ENCODE measurements at regions not wholly inside any gene's neighbourhood (a gene's known extent, or its start where the extent isn't known, plus 50 kb on each side); places are given as distances from the start of the nearest gene placed in this dataset.
"Not testable (repeated sequence)": the region's sequence is repeated elsewhere in the genome, so short reads cannot be mapped to it uniquely, and the experiment has no call there.

DNA sequence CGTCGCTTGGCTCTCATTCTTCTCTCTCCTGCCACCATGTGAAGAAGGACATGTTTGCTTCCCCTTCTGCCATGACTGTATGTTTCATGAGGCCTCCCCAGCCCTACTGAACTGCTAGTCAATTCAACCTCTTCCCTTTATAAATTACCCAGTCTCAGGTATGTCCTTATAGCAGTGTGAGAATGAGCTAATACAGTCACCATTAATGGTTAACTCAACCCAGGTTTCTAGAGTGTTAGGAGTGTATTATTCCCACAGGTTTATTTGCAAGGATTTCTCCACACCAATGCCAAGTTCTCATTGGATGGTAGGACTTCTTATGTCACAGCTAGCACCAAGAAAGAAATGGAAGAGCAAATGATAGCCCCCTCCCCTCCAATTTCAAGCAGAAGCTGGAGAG is 71.9 kb downstream of the DYNAP start:
- DNase-seq (ENCODE audit: low read depth): no peak

DNA sequence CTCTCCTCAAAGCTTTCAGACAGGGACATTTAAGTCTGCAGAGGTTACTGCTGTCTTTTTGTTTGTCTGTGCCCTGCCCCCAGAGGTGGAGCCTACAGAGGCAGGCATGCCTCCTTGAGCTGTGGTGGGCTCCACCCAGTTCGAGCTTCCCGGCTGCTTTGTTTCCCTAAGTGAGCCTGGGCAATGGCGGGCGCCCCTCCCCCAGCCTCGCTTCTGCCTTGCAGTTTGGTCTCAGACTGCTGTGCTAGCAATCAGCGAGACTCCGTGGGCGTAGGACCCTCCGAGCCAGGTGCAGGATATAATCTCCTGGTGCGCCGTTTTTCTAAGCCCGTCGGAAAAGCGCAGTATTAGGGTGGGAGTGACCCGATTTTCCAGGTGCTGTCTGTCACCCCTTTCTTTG is 78.7 kb downstream of the DYNAP start:
- DNase-seq (ENCODE audit: low read depth): not testable (repeated sequence)

DNA sequence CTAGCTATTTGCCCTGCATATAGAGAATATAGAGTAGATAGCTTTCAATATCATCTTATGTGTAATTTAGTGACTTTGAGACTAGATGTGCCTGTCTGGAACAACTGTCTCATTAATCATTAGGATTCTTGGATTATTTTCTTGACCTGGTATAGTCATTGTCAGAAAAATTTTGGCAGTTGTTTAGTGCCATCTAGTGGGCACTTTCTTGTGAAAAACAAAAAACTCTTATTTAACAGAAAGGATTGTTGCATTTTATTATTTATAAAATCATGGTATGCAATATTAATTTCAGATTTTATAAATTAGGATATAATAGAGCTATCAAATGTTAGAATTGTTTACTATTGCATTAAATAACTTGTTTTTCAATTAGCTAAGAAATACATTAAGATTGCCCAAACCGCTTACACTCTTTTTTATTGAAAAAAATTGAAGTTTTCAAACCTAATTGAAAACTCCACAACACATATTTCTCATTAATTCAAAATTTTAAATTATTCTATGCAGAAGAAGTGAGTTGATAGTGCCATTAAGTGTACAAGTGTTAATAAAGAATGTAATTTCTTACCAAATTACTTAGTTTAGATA is 80.3 kb downstream of the DYNAP start:
- no peak for DNase-seq (ENCODE audit: low read depth)

DNA sequence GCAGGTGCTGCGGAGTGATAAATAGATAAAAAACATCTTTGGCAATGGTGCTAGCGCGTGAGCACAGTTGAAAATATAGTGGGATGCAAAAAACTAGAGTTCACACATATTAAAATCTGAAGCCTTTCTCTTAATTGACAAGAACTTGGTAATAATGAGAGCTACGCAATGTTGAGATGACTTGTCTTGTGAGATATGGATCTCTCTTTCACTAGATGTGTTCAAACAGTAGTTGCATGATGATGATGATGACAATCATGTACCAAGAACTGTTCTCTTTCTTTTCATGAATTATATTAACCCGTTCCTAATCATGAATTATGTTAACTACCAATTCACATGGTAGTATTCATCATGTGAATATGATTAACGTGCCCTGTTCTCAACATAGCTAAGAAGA is 81.1 kb downstream of the DYNAP start:
- no peak for DNase-seq (ENCODE audit: low read depth)

DNA sequence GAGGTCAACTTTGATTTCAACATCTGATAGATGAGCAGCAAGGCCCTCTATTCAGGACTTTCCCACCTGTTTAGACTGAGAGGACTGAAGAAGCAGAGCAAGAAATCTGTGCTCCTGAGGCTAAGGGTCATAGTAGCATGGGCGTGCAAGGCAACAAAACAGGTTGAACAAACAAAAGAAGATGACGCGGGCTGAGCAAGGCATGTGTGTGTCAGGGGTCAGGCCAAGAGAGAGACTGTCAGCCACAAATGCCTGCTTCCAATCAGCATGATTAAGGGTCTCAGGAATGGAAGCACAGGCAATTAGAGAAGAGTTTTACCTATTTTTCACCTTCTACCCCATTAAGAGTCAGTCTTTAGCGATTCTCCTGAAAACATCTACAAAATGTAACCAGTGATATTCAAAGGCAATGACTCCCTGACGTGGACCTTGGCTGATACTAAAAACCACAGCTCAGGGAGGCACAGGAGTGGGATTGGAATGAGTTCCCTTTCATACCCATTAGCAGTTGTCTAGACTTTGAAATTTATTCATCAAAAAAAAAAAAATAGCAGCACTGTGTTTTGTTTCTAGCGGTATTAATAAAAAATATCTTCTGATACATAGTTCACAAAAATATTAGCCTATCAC is 81.9 kb downstream of the DYNAP start:
- DNase-seq (ENCODE audit: low read depth): no peak

DNA sequence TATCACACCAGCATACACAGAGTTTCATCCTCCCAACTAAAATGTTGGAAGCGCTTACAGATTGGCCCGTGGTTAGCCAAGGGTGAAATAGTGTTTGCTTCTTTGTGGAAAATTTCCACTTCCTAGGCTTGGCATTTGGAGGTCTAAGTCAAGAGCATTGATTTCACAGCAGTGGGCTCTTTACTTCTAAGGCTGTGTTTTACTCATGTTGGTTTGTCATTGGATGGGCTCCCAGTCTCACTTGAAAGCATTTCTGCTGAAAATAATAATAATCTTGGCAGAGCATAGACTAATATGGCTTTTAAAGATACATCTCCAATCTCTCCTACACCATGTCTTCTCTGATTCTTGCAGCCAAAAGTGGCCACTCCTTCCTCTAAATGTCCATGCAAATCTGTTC is 82.9 kb downstream of the DYNAP start:
- DNase-seq (ENCODE audit: low read depth): no peak

DNA sequence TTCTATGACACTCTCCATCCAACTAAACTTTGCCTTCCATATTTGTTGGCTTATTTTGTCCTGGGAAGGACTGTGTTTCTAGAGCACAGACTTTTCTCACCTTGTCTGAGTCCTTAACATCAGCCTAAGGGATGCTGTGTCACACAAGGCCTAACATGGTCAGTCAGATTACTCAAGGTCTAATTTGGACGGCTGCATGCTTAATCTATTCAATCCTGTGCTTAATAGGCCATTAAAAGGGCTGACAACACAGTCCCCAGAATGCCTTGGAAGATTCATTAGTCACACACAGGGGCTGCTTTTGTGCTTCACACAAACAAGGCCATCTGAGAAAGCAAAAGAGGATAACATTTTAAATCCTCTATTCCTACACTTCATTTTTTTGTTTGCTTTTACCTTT is 84.0 kb downstream of the DYNAP start:
- DNase-seq (ENCODE audit: low read depth): no peak

DNA sequence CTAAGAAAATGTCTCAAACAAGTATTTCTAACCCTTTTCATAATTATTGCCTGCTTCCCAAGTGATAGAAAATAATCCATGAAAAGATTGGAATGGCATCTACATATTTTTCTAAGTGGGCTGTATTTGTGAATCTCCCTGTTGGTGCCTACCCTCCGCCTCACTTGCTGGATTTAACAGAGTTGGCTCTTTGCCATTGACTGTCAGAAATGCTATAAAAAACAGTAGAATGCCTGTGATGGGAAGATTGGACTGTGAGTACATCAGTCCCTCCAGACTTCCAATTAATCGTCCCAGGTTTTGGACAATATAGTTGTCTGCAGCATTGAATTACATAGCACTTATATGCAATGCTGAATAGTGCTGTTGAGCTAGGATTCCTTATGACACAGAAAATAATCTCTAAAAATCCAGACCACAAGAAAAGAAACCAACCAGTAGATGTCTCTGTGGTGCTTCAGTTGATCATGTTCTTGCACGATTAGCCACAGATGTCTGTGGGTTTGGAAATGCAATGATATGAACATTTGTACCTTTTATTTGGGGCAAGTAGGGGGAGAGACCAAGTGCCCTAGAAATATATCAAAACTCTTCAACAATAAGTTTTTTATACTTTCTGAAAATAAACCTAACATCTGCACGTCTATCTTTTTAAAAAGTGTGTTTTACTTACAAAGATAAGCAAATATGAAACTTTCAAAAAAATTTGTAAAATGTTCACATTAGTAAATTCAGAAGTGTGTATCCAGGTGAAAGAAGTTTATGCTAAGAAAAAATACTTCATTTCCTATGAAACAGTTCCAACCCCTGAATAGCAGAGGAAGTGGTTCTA is 88.5 kb downstream of the DYNAP start:
- no peak for DNase-seq (ENCODE audit: low read depth)

DNA sequence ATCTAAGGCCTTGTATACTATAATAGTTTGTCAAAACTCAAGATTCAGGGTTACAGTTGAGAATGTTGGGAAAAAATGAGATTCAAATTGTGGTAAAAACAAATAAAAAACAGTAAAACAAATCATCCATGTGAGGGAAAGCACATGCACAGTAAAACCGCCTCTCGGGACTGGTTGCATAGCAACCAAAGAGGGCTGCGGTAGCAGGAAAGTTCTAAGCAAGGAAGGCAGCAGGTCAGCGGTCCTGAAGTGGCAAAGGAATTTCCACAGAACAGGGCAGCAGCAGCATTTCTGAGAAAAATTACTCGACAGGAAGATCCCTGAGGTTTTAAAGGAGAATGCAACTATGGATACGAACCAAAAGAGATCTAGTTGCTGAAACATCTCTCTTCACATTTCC is 93.7 kb downstream of the DYNAP start:
- no peak for DNase-seq (ENCODE audit: low read depth)

DNA sequence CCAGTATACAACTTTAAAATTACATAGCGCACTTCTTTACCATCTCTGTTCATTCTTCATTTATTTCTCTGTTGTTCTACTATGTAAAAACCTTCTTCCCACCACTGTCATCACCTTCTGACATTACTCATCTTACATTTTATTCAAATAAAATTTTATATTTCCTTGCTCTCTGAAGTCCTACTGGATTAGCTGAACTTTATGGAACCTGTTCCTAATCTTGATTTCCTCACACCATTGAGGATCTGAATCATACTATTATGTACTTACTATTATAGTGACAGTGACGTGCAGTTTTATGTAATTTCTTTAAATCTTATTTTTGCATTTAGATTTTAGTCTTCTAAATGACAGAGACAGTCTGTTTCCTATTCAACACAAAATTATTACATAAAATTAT is 98.3 kb downstream of the DYNAP start:
- DNase-seq (ENCODE audit: low read depth): no peak

DNA sequence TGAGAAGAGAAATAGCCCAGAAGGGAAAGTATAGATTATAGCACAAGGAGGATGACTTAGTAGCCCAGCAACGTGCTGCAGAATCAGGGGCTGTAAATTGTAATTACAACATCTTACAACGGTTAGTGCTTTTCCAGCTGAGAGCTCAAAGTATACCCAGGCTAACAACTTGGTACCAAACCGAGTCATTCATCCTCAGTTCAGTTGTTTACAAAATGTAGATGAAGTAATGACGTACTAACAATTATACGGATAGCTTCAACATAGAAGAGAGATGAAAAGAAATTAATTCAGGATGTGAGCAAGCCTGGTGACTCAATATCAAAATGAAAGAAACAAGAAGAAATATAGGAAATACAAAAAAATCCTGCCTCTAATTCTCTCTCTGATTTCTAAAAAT is 99.2 kb downstream of the DYNAP start:
- no peak for DNase-seq (ENCODE audit: low read depth)

DNA sequence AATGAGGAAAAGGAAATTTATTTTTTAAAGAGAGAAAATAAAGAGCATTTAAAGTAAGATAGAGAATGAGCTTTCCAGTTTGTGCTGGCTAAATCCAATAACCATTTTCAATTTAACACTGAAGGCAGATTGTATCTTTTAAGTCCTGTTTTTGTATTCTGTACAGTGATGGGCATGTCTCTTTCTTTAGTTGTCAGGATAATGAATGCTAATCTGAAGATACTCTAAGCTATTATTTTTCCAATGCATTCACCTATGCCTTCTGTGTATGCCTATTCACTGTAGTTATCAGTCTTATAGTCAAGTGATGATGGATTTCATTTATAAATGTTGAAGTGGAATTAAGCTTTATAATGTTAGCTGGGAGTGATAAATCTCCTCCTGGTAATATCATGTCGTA is 101.4 kb downstream of the DYNAP start:
- DNase-seq (ENCODE audit: low read depth): no peak

DNA sequence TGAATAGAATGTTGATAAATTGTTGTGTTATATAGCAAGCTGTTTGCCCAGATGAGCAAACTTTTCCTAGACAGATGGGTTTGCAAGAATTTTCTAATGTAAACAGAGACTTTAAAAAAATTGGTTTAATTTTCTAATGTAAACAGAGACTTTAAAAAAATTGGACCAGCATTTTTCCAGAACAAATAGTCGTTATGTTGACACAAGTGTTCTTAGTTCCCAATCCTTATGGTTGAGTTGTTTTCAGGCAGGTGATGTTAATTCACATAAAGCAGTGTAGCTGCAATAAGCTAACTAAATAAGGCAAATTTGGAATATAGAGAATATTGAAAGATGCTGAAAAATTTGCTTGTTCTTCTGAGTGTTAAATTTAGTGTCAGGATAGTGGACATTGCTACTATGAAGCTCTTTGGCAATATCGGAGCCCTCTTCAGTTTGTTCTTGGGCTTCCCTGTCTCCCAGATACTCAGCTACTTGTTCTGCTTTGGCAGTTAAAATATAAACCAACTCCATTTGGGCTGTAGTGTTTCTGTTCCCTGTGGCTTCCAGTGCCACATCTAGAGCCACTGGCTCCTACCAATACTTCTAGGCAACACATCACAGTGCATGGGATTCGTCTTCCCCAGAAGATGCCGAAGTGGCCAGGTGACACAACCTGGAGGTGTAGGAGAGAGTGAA is 105.7 kb downstream of the DYNAP start:
- no peak for DNase-seq (ENCODE audit: low read depth)

DNA sequence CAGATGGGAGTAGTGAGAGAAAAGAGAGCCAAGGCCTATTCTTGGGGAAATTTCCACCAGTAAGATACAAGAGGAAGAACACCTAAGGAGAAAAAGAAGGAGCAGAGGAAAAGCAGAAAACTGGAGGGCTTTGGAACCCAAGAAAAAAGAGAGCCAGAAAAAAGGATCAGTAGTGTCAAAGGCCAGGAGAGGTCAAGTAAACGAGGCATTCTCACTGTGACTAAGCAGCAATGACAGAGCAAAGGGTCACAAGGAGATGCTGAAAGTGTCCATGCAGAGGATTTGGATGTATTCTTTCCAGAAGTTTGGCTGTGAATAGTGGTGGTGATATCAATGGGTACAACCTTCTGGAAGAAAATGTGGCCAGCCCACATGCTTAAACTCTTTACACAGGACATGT is 109.5 kb downstream of the DYNAP start:
- DNase-seq (ENCODE audit: low read depth): no peak

DNA sequence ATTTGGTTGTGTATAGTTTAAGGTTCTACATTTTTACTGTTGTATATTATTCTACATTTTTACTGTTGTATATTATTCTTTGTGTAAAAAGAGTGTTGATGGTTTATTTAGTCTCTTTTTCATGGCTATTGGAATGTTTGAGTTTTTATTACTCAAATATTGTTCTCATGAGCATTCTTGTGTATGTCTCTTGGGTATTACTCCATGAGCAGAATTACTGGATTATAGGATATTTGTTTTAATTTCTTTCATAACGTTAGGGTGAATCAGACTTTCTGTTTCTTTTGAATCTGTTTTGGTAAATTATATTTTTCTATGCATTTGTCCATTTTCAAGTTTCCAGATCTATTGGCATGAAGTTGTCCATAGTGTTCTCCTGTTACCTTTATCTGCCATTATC is 111.6 kb downstream of the DYNAP start:
- DNase-seq (ENCODE audit: low read depth): no peak

DNA sequence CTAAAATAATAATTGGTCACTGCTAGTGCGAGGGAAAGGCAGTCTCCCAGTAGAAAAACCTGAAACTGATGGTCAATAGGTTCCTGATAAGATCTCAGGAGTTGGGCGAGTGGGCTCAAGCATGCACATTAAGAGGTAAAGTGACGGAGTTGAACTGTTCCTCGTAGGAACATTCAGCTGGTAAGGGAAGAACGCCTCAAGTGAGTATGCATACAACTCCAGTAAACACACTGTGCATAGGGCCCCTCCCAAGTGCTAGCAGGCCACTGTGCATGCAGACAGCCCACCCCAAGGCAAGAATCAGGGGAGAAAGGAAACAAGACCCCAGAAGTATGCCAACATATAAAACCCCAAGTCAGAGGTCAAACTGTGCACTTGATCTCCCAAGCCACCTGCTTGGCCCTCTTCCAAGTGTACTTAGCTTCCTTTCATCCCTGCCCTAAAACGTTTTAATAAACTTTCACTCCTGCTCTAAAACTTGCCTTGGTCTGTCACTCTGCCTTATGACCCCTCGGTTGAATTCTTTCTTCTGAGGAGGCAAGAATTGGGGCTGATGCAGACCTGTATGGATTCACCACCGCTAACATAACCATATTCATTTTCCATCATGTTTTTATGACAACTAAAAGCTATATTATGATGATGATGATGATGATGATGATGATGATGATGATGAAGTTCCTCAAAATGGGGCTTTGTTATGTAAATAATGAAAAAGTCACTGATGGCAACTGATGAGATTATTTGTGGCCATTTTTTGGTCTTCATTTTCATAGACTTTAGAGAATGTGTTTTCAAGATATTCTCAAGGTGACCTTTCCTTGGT is 118.0 kb upstream of the RAB27B start:
- DNase-seq (ENCODE audit: low read depth): no peak

DNA sequence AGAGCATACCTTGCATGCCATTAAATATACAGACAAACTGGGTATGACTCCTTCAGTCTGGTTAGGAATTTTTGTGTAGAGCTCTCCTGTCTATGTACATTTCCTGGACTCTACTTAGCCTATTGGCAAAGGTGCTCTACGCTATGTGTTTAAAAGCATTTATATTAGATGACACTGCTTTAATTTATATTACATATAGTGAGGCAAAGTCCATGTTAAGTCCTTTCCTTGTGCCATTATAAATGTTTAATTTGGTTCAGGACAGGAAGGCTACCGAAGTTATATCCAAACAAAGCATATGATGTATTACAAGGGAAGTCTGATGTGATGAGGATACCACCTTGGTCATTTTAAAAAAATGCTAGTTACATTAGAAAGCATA is 117.4 kb upstream of the RAB27B start:
- no peak for DNase-seq (ENCODE audit: low read depth)

DNA sequence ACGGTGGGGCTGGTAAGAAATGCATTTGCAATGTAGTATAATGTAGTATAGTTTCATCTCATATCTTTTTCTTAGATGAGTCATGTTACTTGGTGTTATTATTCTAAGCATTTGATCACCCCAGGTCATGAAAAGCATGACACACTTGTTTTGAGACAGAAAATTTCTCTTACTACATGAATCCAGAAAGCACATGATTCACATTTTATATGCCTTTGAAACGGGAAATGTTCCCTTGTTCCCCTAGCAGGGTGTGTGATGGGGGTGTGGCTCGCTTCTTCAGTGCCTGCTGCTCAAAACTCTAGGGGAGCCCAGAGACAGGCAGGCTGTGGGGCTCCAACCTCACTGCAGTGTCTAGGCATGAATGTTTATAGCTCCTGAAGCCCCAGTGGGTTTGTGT is 116.0 kb upstream of the RAB27B start:
- no peak for DNase-seq (ENCODE audit: low read depth)

DNA sequence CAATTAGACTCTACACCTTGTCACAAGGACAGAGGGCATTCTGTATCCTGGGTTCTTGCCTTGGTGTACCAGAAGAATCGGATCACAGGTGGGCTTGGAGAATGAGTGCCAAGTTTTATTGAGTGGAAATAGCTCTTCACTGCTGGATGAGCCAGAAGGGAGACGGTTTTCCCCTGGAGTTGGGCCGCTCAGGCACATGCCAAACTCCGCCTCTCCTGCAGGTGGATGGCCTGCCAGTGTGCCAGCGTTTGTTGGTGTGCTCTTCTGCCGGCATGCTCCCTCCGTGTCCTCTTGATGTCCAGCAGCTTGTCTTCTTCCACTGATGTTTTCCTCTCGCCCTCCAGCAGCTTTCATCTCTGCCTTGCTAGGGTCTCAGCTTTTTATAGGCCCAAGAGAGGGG is 115.5 kb upstream of the RAB27B start:
- DNase-seq (ENCODE audit: low read depth): no peak

DNA sequence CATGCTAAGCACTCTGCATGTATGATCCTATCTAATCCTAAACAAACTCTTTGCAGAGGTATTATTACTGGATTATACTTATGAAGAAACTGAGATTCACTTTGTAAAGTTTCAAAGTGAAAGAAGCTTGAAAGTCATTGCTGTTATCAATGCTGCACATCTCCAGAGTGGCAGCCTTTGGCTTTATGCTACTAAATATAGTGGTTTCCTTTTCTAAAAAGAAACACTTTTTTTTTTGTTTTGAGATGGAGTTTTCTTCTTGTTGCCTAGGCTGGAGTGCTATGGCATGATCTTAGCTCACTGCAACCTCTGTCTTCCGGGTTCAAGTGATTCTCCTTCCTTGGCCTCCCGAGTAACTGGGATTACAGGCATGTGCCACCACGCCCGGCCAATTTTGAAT is 114.9 kb upstream of the RAB27B start:
- DNase-seq (ENCODE audit: low read depth): no peak

DNA sequence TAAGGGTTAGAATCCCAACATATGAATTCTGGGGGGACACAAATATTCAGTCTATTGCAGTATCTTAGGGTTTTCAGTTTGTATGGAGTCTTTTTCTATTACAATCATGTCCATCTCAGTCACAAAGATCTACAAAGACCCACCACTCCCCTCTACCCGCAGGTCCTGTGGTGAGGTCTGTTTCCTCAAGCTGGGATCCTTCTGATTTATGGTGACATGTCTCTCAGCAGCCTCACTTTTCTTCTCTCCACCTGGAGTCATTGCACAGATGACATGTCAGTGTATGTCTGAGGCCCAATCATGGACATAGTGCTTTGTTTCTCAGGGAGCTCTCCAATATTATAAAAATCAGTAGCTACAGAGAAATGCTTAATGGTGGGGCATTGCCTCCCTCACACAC is 113.4 kb upstream of the RAB27B start:
- DNase-seq (ENCODE audit: low read depth): no peak

DNA sequence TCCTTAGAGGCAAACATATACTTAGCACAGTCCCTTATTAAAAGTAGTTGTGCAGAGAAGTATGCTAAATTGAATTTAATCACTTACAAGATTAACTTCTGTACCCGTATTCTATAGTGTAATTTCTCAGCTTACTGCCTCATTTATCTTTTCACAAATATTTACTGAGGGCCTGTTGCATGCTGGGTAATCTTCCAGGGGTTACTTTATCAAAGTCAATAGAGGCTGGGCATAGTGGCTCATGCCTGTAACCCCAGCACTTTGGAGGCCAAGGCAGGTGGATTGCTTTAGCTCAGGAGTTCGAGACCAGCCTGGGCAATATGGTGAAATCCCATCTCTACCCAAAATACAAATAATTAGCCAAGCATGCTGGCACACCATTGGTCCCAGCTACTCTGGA is 111.7 kb upstream of the RAB27B start:
- DNase-seq (ENCODE audit: low read depth): no peak

Measured in activated gamma-delta T cell treated with anti-CD3 and anti-CD28 coated beads, Interleukin-2, amount 50 U/mL, for 16 hours (primary cell).